ENCODE measurements at regions not wholly inside any gene's neighbourhood (a gene's known extent, or its start where the extent isn't known, plus 50 kb on each side); places are given as distances from the start of the nearest gene placed in this dataset.
"Not testable (repeated sequence)": the region's sequence is repeated elsewhere in the genome, so short reads cannot be mapped to it uniquely, and the experiment has no call there.

DNA sequence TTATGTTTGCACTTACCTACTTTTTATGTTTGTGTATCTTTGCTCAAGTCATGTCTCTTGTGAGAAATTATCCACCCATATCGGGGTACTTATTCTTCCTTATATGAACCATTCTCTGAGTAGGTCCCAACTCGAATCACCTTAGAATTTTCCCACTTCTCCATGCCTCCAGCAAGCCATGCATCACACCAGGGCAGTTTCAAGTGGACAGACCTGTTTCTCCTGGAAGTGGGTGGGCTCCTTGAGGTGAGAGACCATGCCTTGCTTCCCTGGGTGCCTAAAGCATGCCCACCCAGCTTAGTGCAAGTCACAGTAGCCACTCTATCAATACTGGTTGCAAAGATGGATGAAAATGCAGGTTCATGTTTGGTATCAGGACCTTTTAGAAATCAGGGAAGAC is 187.2 kb downstream of the KIT start:
- no peak for DNase-seq

DNA sequence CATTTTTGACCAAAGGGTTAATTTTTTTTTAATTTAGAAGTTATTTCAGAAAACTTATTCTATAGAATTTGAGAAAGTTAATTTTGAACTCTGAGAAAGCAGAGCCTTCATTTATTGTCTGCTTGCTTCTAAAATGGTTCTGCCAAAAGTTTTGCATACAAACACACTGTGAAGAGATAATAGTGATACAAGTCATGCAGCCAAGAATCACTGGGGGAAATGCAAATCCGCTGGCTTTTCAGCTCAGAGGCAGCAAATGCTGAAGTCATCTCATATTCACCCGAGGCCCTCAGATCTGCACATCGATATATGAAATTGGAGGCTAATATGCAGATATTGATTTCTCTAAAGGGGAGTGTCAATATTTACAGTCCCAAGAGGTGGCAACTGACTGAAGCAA is 186.2 kb downstream of the KIT start:
- no peak for DNase-seq

DNA sequence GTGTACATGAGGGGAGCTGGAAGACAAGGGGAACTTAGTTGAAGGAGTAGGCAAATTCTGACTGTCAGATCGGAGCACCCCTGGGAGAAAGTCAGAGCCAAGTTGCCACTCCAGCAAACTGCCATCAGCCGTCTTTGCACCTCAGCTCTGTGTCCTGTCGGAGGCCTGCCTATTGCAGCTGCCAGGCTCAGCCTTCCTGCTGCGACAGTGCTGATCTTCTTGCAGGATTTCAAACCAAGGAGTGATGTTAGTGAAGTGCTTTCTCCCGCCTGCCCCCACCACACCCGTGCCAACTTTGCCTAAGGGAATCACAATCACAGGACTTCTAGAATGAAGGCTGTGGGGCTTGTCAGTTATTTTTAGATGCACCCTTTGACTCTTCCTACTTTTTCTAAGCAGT is 185.3 kb downstream of the KIT start:
- DNase-seq: no peak

DNA sequence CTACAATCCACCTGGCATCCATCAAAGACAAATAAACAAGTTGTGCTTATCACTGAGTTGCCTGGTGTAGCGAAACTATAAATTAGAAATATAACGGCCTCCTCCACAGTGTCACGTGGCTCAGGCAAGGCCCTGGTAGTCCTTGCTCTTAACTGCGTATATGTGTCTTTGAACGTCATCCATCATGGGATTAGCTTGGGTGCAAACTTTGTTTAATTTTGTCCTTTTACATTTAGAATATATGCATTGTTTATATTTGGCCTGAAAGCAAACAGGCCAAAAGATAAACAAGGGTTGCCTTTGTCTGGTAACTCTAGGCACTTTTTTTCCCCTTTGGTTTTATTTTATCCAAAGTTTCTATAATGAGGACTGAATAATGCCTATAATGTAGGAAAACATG is 184.9 kb downstream of the KIT start:
- DNase-seq: no peak

DNA sequence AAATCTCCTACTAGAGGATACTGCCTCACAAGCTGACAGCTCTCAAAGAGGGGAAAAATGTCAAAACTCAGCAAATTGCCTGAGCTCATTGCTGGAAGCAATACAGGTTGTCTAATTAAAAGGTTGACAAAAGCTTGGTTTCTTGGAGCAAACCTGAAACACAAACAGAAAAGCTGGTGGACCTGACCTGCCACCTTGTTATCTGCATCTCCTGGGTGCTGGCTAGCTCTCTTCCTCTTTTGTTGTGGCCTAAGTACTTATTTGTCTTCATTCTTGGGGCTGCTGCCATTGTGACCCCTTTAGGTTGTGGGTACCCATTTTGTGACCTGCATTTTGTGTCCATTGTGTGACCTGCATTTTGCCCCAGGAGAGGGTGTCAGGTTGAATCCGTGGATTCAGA is 184.5 kb downstream of the KIT start:
- DNase-seq: no peak

DNA sequence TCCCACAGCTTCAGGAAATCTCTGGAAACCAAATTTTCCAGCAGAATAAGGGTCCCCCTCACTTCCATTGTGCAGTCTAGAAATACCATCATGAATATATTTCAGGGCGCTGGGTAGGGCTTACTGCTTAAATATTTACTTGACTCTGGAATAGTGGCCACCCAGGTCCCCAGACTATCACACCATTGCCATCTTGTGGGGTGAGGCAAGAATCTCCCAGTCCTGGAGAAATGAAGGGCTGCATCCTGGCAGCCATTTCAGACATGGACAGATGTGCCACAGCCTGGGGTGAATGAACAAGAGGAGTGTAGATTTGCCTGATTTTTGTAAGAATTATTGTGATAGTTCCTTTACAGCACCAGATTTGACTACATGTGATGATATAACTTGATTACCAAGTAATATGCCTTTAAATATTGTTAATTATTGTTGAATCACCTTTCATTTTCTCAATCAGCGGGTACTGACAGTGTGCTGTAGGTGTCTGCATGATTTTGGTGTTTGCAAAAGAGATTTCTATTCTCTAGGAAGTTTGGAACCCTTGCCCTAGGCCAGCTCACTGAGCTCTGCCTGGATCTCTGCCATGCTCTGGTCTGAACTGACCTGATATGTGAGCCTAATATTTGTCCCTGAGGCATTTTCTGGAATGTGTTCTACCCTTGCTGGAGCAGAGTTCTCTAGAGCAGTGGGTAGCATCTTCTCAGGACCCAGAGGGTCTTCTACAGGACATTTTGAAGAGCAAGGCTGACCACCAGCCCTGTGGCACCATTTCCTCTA is 183.4 kb downstream of the KIT start:
- DNase-seq: no peak

DNA sequence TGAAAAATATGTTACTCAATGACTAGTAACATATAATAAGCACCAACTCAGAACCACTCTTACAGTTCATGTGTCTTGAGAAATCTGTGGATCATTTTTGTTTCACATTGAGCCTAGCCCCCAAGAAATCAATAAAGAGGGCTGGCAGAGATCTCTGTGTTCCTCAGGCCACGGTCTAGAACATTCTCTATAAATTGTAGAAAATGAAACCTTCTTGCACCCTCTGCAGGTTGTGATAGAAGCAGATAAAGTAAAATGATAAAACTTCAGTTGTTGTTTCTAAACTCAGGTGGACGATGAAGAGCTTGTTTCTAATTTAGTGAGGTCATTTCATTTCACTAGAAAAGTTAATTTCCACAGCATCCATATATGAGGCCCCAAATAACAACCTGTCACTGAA is 182.7 kb downstream of the KIT start:
- no peak for DNase-seq

DNA sequence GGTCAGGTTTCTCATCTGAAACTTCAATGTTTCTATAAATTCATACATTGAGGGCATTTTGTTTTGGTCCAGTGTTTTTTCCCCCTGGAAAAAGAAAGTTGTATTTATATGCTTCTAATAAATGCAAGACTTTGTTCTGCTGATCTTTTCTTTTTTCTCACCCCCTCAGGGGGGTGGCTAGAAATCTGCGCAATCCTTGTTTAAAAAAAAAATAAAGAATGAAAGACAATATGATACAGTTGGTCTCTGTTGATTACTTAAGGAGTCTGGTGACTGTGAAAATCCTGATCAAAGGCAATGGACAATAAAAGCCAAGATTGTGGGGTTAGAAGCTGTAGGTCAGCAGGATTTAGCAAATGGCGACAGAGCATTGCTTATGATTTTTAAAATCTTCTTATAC is 180.5 kb downstream of the KIT start:
- no peak for DNase-seq

DNA sequence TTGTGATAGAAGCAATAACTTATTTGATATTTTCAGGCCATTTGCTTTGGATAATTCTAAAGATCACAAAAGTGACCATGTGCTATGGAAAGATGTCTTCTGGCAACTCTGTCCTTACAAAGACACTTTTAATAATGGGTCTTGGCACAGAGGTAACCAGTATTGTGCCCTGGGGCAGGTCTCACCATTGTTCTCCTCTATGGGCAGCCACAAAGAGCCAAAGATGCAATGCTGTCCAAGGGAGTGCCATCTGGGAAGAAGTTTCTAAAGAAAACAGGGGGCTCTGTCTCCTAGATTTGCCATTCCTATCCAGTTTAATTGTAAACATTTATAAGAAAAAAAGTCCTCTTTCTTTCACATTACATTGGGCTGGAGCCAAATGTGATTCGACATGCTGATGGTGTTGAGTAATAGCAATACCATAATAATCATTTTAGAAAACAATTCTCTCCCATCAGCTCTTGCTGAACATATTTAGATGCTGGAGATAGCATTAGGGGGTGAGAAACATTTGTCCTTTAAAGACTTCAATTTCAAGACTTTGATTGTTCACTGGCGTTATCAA is 179.9 kb downstream of the KIT start:
- no peak for DNase-seq

DNA sequence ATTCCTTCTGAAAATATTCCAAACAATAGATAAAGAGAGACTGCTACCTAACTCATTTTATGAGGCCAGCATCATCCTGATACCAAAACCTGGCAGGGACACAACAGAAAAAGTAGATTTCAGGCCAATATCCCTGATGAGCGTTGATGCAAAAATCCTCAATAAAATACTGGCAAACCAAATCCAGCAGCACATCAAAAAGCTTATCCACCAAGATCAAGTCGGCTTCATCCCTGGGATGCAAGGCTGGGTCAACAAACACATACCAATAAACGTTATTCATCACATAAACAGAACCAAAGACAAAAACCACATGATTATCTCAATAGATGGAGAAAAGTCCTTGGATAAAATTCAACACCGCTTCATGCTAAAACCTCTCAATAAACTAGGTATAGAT is 170.6 kb downstream of the KIT start:
- DNase-seq: not testable (repeated sequence)

DNA sequence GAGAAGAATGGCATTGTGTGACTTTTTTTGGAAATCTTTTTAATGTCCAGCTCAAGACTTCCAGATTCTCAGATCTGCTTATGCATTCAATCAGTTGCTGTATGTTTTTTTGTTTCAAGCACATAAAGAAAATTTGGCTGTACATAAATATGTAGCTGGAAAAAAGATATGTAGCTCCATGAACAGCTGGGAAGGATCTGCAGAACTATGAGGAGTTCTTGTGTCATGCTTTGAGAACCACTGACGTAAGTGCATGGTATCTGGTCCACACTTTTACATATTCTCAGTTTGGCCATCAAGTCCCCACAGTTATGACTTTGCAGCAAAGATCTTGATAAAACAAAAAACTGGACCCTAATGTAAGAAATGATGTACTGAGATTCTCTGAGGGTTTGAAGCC is 165.9 kb downstream of the KIT start:
- DNase-seq: peak; percentile 34

DNA sequence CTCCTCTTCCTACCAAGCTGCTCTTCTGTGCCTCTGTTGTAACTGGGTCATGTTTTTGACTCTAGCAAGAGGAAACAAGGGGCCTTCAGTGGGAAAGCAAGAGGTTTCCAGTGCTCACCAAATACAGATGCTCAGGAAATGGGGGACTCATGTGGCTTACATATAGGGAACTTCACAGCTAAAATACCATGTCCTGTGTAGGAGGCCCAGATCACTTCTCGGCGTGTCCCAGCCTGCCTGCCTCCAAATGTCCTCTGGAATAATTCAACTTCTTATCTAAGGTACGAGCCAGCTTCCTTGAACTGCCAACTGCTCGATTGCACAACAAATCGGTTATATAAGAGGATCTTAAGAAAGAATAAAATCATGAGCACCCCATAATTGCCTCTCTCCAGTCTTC is 161.3 kb downstream of the KIT start:
- no peak for DNase-seq

DNA sequence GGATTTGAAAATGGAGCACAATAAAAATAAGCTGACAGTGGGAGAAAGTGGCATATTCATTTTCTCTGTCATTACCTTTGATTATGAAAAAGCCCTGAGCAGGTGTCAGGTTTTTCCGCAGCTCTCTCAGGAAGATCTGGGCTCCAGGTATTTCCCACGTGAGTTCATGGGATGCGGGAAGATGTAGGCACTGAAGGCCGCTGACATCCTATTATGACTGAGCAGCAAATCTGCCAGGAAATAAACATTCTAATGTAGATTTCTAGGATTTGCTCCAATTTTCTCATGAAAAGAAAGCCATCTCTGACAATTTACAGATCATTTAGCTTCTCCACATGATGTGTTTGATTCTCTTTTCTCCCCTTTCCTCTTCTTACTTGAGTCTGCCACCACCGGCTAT is 160.7 kb downstream of the KIT start:
- DNase-seq: no peak

DNA sequence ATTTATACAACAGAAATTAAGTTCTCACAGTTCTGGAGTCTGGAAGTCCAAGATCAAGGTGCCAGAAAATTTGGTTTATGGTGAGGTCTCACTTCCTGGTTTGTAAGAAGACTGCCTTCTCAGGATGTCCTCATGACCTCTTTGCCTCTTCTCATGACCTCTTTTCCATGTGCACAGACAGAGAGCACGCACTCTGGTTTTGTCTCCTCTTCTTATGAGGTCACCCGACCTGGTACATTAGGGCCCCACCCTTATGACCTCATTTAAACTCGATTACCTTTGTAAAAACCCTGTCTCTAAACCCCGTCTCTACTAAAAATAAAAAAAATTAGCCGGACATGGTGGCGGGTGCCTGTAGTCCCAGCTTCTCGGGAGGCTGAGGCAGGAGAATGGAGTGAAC is 155.9 kb downstream of the KIT start:
- no peak for DNase-seq

DNA sequence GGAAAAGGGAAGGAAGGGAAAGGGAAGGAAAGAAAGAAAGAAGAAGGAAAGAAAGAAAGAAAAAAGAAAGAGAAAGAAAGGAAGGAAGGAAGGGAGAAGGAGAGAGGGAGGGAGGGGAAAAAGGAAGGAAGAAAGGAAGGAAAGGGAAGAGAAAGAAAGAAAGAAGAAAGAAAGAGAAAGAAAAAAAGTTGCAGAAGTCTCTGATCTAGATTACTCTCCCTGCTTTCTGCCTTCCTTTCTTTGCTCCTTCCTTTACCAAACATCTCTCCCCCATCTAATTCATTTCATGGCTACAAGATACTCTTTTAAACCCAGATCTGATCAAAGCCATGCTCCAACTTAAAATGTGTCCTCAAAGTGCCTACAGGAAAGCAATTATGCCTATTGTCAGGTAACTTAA is 148.6 kb downstream of the KIT start:
- DNase-seq: no peak

DNA sequence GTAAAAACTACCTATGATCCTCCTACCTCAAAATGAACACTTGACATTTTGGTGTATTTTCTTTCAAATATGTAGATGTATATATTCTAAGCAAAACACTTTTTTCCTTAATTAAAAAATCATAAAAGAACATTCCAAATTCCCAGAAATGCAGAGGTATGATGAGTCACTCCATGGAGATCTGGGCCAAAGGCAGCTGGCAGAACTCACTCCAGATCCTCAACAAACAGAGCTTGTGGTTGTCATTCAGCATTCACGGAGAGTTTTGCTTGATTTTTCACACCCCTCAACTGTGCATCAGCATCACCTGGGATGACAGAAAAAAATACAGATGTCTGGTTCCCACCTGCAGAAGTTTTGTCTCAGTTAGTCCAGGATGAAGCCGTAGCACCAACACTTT is 144.6 kb downstream of the KIT start:
- DNase-seq: no peak

DNA sequence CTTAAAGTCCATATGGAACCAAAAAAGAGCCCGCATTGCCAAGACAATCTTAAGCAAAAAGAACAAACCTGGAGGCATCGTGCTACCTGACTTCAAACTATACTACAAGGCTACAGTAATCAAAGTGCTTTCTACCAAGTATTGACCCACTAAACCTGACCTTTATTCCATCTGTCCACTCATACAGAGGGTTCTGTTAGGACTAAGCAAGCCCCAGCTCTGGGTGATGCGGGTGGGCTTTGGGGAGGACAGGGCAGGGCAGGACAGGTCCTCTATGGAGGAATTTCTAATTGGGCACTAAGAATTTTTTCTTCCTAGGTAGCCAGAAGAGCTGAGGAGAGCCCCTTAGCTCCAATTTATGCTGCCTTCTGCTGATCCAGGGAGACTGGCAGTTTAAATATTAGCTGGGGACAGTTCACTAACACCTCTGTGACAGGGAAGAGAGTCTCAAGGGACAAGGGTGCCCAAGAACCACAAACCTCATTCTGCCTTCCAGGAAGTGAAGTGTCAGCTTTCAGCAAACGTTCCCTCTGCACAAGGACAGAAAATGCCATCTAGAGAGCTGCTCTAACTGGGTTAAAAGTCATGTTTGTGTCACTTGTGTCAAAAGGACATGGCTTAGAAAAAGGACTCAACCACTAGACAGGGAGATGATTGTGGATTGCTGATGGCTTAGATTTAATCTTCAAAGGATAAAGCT is 143.2 kb downstream of the KIT start:
- DNase-seq: no peak

DNA sequence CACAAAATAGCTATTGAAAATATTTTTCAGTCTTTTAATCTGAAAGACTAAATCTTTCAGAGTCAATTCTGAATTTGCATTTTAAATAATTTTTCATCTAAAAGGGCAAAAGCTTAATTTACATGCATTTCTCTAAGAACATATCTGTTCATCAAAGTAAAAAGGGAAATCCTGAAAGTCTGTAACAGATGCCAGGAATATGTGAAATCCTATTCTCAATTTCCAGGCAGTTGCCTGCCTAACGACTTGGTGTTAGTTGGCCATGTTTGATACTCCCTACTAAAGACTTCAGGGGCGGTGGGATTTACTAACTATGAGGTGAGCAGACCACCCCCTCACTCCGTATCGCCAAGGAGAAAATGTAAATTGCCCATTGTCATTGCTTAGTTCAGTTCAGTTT is 136.8 kb downstream of the KIT start:
- DNase-seq: no peak

DNA sequence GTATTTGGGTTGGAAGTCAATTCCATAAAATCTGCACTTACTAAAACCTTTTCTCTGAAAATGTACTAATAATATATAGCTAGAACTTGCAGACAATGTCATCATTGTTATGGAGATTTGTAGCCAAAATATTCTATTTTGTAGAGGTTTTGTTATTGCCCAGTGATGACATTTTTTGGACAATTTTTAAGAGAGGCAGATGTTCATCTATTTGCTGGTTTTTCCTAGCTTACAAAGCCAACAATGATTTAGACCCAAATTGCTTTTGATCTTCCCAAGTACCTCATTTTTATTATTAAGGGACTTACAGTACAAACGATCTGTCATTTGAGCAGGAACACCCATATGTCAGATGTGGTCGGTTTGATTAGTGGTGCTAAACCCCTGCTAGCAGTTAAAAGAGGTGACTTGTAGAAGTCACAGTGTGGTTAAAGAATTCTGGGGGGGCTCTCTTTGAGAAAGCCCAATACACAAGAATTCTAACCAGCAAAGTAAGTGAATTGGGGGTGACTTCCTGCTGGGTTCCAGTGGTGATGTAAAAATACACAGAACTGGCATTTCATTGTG is 136.2 kb downstream of the KIT start:
- DNase-seq: no peak
